Endothelial cell of umbilical vein (primary cell): ENCODE measurements at regions not wholly inside any gene's neighbourhood (a gene's known extent, or its start where the extent isn't known, plus 50 kb on each side); places are given as distances from the start of the nearest gene placed in this dataset.

ENCODE experiments used
- BruUV-seq: library from RNA; stranded (reverse); fragments of 400-500 nt; replicated peaks from 2 replicates; lab custom pipeline; 2021; lab: Mats Ljungman, UMichigan
- CTCF ChIA-PET: fragments of 300-600, 350-600 bp; sonication (Branson Sonifier 250); formaldehyde crosslinking; loops from one replicate; lab custom pipeline; 2021; ENCODE audit warnings: antibody characterized with exemption, inconsistent platforms; lab: Charles Lee
- POLR2A ChIA-PET: fragments of 300-600, 350-600 bp; sonication (Branson Sonifier 250); formaldehyde crosslinking; loops from one replicate; lab custom pipeline; 2021; ENCODE audit warnings: antibody characterized with exemption, inconsistent platforms; lab: Charles Lee
- DNase-seq: peaks from one replicate; pipeline ENCODE4 v3.0.0-alpha.2; 2011; ENCODE audit warnings: low read depth, low spot score
- FAIRE-seq: peaks from 2 replicates; lab custom pipeline; 2011; peaks lifted over from hg19 to GRCh38; lab: Jason Lieb, UNC
- H2AFZ ChIP-seq: 2 replicates; pipeline ENCODE4 v1.6.0; 2012; ENCODE audit warnings: low read depth, low read length, control low read depth, inconsistent platforms
- H3K27ac ChIP-seq: 2 replicates; pipeline ENCODE4 v1.5.1; 2011; ENCODE audit warnings: low read depth, mild to moderate bottlenecking, control low read depth, low read length, moderate library complexity; ENCODE audit not compliant: insufficient read depth
- H3K27me3 ChIP-seq, 2 experiments: 2 replicates each; pipeline versions ENCODE4 v1.6.0 to v1.6.1; 2011; ENCODE audit warnings: low read length in 2 of 2, mixed read lengths in 1 of 2; ENCODE audit not compliant: control insufficient read depth in 2 of 2, insufficient read depth in 2 of 2
- H3K36me3 ChIP-seq, 2 experiments: 2 replicates in 1 of 2; 3 replicates in 1 of 2; pipeline ENCODE4 v1.5.1; 2011; ENCODE audit warnings: low read length in 2 of 2, mild to moderate bottlenecking in 1 of 2, moderate library complexity in 1 of 2; ENCODE audit not compliant: control insufficient read depth in 2 of 2, insufficient read depth in 2 of 2; ENCODE audit errors: extremely low read depth in 1 of 2
- H3K4me1 ChIP-seq: 3 replicates; pipeline ENCODE4 v1.5.1; 2011; ENCODE audit warnings: mild to moderate bottlenecking, low read length; ENCODE audit not compliant: control insufficient read depth, insufficient read depth; ENCODE audit errors: extremely low read depth
- H3K4me2 ChIP-seq: 2 replicates; pipeline ENCODE4 v1.6.1; 2011; ENCODE audit warnings: low read length, control low read depth, mixed read lengths; ENCODE audit not compliant: insufficient read depth
- H3K4me3 ChIP-seq, 3 experiments: fragments of 200-600 bp in 1 of 3; sonication (generic), shearing (Covaris generic) in 1 of 3; replicated peaks in 1 of 3; 2 replicates each; pipeline ENCODE4 v1.5.1; 2011 to 2016; ENCODE audit warnings: control low read depth in 3 of 3, low read length in 3 of 3, mild to moderate bottlenecking in 2 of 3, inconsistent platforms in 1 of 3, low read depth in 1 of 3, moderate library complexity in 1 of 3; ENCODE audit not compliant: insufficient read depth in 1 of 3
- H3K79me2 ChIP-seq: 2 replicates; pipeline ENCODE4 v1.6.0; 2012; ENCODE audit warnings: low read length, inconsistent platforms; ENCODE audit not compliant: control insufficient read depth, insufficient read depth
- H3K9ac ChIP-seq: replicated peaks from 2 replicates; pipeline ENCODE3; 2011; ENCODE audit warnings: low read length, control low read depth; ENCODE audit not compliant: insufficient read depth; ENCODE audit errors: extremely low read depth
- H3K9me1 ChIP-seq: replicated peaks from 3 replicates; pipeline ENCODE4 v1.6.0; 2011; ENCODE audit warnings: mild to moderate bottlenecking, low read length; ENCODE audit not compliant: control insufficient read depth, insufficient read depth; ENCODE audit errors: extremely low read depth
- H3K9me3 ChIP-seq: replicated peaks from 2 replicates; pipeline ENCODE4 v1.5.1; 2012; ENCODE audit warnings: low read length, inconsistent platforms; ENCODE audit not compliant: control insufficient read depth, insufficient read depth
- H4K20me1 ChIP-seq: replicated peaks from 2 replicates; pipeline ENCODE3; 2011; ENCODE audit warnings: mild to moderate bottlenecking, low read length; ENCODE audit not compliant: control insufficient read depth, insufficient read depth; ENCODE audit errors: extremely low read depth
- CTCF ChIP-seq, 2 donors: IDR thresholded peaks; 1 replicate in 1 of 2; 2 replicates in 1 of 2; pipeline ENCODE4 v1.5.1; 2011; ENCODE audit warnings: low read length in 2 of 2, mild to moderate bottlenecking in 2 of 2, moderate library complexity in 2 of 2, control low read depth in 1 of 2, inconsistent platforms in 1 of 2, low read depth in 1 of 2; ENCODE audit not compliant: insufficient read depth in 1 of 2; ENCODE audit errors: extremely low read depth in 1 of 2
- EZH2 ChIP-seq: IDR thresholded peaks from 2 replicates; pipeline ENCODE4 v1.6.1; 2012; ENCODE audit warnings: borderline replicate concordance, low read depth, mild to moderate bottlenecking, moderate library complexity, low read length, inconsistent platforms; ENCODE audit not compliant: severe bottlenecking
- FOS ChIP-seq: IDR thresholded peaks from 2 replicates; pipeline ENCODE4 v1.6.1; 2011; ENCODE audit warnings: mild to moderate bottlenecking, low read length, moderate library complexity, borderline replicate concordance; ENCODE audit not compliant: insufficient read depth
- GATA2 ChIP-seq: IDR thresholded peaks from 2 replicates; pipeline ENCODE4 v1.7.0; 2011; ENCODE audit warnings: low read depth, mild to moderate bottlenecking, moderate library complexity, mixed read lengths, low read length; ENCODE audit not compliant: insufficient read length, insufficient read depth
- JUN ChIP-seq: IDR thresholded peaks from 2 replicates; pipeline ENCODE4 v1.6.1; 2011; ENCODE audit warnings: borderline replicate concordance, low read depth; ENCODE audit not compliant: insufficient read length, insufficient read depth
- MAX ChIP-seq: IDR thresholded peaks from 2 replicates; pipeline ENCODE4 v1.6.1; 2011; ENCODE audit not compliant: insufficient read depth, insufficient read length
- MYC ChIP-seq: IDR thresholded peaks from one replicate; pipeline ENCODE4 v1.6.1; 2011; ENCODE audit warnings: mild to moderate bottlenecking, low read depth, low read length
- POLR2A ChIP-seq: IDR thresholded peaks from 2 replicates; pipeline ENCODE4 v1.6.1; 2012; ENCODE audit warnings: low read depth, mild to moderate bottlenecking, control low read depth, low read length
- POLR2AphosphoS5 ChIP-seq: IDR thresholded peaks from 2 replicates; pipeline ENCODE4 v1.6.1; 2012; ENCODE audit warnings: low read depth, mild to moderate bottlenecking, control low read depth, low read length, moderate library complexity; ENCODE audit not compliant: insufficient read depth
- dilution Hi-C: fragments of 300-500 bp; cut with MboI; formaldehyde crosslinking; loops from one replicate; pipeline ENCODE4 v1.15.0; 2019; ENCODE audit warnings: low sequenced_read_pairs; ENCODE audit not compliant: extremely low pct_ligation_motif_present
- intact Hi-C: fragments of 100-400 bp; cut with micrococcal nuclease; formaldehyde crosslinking; loops from one replicate; pipeline ENCODE4 v1.10.0; 2022

GRCh38 chr14:31943217-31943799, 133.8 kb upstream of the ARHGAP5 start:
- Histone ChIP-seq H3K4me3 (no peak overlapping the region), H3K27ac (no peak overlapping the region), H3K9ac (no peak overlapping the region), H3K4me2 (no peak overlapping the region), H3K79me2 (no peaks in the 10 kb centered on the region), H3K27me3 (peaks cover 11 to 12% of the 10 kb centered on the region in 2 experiments), H3K9me3 (no peaks in the 10 kb centered on the region), H3K36me3 (no peaks in the 10 kb centered on the region), H3K4me1 (no peaks in the 10 kb centered on the region), H3K9me1 (no peaks in the 10 kb centered on the region), H4K20me1 (no peaks in the 10 kb centered on the region), H2AFZ (no peak overlapping the region)
- no peak for FAIRE-seq
- BruUV-seq = no TSS peak
- ChIA-PET POLR2A (no interaction called here), CTCF (interaction anchor here (0.8 kb wide), 2 partner anchors 17 to 25 kb away, joined by 3 read pairs; no protein-coding TSS in a partner anchor)
- TF ChIP-seq FOS (no peak), EZH2 (no peak), GATA2 (no peak), POLR2AphosphoS5 (no peak), CTCF (IDR thresholded peaks at IDR 0.05; ENCODE audit: extremely low read depth in 1 of 2, insufficient read depth in 1 of 2, low read depth in 1 of 2, low read length in 2 of 2) (no peak), MAX (no peak), POLR2A (no peak), MYC (no peak), JUN (no peak)
- dilution Hi-C loops = no loop called here
- intact Hi-C loops = no loop called here
- DNase-seq = no peak
